IPS-NIHi11 (cell line): ENCODE measurements at regions not wholly inside any gene's neighbourhood (a gene's known extent, or its start where the extent isn't known, plus 50 kb on each side); places are given as distances from the start of the nearest gene placed in this dataset.
"Not testable (repeated sequence)": the region's sequence is repeated elsewhere in the genome, so short reads cannot be mapped to it uniquely, and the experiment has no call there.

ENCODE experiments used
- DNase-seq: peaks from one replicate; pipeline ENCODE4 v3.0.0; 2012; ENCODE audit warnings: mixed read lengths, low spot score

DNA sequence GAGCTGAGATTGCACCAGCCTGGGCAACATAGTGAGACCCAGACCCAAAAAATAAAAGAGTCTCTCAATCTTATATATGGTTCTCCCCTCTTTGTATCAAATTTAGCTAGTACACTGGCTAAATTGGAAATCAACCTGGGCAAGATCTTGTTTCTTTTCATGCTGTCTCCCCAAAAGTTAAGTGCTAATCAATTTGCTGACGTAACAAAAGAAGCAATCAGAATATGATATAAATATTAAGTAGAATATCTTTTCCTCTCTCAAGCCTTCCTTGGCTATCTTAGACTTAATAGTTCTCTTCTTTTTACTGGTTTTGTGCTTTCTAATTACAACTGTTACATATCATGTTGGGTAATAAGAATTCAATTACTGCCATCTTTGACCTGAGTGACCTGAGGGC, 258.9 kb downstream of the KCNRG start:
- DNase-seq, result no peak

DNA sequence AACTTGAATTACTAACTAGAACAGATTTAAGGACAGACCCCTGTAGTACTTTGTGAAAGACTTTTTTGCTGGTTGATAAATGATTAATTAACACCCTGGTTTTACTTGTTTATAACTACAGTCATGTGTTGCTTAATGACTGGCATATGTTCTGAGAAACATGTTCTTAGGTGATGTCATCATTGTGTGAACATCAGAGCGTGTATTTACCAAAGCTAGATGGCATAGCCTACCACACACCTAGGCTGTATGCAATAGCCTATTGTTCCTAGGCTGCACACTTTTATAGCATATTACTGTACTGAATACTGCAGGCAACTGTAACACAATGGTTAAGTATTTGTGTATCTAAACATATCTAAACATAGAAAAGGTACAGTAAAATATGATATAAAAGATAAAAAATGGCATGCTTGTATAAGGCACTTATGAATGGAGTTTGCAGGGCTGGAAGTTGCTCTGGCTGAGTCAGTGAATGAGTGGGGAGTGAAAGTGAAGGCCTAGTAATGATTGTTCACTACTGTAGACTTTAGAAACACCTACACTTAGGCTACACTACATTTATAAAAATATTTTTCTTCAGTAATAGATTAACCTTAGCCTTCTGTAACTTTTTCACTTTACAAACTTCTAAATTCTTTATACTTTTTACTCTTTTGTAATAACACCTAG, 260.3 kb downstream of the KCNRG start:
- no peak for DNase-seq

DNA sequence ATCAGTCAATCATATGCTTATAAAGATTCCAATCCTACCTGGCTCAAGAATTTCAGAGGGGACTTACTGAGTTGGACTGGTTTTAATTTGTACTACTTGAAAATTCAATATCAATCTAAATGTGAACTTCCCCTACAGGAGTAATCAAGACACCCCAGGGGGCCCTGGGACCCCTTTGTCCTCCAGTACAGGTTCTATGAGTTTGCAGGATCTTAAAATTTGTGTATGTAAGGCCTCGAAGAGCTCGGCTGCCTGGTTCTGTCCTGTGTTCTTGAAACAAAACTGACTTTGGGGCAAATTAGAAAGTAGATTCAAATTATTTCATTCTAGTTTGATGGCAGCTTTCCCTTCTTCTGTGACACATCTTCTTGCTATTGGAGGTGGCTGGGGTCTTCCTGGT, 261.3 kb downstream of the KCNRG start:
- DNase-seq, result no peak

DNA sequence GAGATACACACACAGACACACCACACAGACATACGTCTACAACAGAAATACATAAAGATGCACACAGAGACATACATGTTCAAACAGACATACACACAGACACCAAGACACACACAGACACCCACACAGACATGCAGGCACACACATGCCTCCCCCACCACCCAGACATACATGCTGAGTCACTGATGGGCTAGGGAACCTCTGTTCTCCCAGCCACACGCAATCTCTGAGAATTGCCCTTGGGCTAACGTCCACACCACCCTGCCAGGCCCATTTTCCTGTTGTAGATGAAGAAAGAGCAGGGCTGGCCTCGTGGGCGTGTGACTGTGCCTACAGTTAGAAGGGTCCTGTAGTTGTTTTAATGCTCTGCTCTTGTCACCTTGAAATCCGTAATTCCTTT, 261.9 kb downstream of the KCNRG start:
- DNase-seq, result no peak

DNA sequence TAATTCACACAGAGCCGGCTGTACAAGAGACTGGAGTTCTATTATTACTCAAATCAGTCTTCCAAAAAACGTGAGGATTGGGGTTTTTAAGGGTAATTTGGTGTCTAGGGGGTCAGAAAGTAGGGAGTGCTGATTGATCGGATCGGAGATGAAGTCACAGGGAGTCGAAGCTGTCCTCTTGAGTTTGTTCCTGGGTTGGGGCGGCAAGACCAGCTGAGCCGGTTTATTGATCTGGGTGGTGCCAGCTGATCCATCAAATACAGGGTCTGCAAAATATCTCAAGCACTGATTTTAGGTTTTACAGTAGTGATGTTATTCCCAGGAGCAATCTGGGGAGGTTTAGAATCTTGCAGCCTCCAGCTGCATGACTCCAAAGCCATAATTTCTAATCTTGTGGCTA, 262.7 kb downstream of the KCNRG start:
- DNase-seq, result no peak

DNA sequence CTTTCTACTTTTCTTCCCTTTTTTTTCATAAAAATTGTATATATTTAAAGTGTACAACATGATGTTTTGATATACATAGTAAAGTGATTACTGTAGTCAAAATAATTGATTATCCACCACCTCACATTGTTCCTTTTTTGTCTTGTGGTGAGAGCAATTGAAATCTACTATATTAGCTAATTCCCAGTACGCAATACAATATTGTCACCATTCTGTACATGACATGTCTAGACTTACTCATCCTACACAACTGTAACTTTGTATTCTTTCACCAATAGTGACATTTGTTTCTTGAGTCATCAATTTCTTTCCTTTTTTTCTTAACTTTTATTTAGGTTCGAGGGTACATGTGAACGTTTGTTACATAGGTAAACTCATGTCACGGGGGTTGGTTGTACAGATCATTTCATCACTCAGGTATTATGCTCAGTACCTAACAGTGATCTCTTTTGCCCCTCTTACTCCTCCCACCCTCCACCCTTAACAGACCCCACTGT, 265.2 kb downstream of the KCNRG start:
- no peak for DNase-seq

DNA sequence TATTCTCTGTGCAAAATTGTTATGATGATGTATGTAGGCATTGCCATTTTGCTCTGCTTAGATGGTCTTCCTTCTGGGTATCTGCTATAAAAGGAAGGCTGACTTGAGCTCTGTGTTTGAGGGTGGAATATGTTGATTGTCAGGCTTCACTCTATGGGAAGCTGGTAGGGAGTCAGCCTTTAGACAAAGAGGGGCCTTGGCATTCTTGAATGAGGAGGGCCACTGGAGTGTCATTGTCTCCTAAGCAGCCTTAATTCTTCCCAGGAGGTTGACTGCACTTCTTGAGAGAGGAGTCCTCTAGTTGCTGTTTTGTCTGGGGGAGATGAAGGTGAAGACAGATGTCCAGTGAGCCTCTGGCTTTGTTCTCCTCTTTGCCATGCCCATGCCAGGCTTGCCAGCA, 266.8 kb downstream of the KCNRG start:
- no peak for DNase-seq

DNA sequence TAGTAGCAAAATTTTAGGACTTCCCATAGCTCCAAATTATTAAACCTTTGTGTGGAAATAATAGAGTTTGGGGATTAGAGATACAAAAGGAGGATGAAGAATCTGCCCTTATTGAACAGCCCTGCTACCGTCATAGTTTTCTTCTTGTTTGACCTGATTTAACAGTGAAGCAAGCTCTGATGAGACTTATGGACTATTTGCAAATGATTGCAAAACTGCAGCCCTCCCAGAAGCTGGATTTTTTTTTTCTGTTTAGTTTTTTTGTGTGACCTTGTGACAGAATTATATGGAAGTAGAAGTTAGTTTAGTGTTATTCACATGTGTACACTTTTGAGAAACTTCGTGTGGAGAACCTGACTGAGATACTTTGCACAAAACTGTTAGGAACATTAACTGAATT, 267.8 kb downstream of the KCNRG start:
- DNase-seq, result no peak

DNA sequence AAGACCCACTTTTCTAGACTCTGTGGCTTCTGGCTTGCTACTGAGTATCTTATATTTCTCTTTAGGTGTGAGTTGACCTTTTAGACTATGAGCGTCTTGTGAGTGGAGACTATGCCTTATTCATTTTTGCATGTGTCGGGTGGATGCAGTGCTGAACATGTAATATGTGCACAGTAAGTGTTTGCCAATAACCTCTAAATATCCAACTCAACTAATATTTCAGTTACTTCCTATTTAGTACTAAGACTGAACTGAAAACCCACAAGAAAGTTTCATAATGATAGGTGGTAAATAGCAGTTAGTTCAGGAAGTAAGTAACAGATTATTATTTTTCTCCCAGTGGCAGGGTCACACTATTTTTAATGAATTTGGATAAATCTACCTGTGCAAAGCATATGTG, 269.3 kb downstream of the KCNRG start:
- no peak for DNase-seq

DNA sequence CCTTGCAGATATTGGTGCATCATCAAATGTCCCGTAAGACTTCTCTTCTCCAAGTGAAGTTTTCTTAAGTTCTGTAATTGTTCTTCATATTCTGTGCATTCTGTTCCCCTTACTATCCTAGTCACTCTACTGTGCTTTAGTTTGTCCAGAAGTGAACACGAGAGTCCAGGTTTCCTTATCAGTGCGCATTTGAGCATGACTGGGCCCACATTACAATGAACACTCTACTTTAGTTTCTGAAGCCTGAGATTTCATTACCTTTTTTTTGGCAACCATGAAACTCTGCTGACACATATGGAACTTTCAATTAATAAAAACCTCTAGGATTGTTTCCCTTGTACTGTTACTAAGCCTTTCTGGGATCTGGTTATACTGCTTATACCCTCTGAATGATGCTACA, 270.0 kb downstream of the KCNRG start:
- DNase-seq, result no peak

DNA sequence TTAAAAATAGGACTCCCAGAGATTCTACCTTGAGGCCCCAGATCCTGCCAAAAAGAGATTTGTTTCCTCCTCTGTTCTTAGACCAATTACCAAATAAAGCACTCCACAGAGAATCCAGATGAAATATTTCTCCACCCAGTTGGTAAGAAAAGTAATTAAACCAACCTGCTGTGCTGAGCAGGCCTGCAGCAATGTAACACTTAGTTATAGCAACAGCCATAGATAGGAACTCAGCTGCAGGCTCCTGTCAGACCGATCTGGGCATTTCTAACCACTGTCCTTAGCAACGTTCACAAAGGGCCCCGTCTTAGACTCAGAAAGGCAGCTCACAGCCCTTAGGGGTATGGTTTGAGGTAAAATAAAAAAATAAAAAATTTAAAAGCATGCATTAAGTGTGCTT, 271.1 kb downstream of the KCNRG start:
- DNase-seq, result no peak

DNA sequence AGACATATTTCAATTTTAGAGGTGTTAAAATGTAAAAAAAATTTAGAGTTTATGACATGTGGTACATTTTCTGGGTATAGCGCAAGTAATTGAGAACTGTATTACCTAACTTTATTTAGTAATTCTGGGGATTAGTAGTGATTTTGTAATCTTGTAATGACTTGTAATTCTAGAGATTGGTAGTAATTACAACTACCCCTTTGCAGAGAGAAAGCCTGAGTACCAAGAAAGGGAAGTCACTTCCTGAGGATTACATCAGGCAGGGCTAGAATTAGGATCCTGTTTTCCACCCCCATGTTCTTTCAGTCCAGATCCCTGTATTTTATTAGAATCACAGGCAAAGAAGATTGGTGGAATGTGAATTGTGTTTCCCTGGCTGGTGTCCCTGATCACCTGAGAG, 274.9 kb downstream of the KCNRG start:
- DNase-seq, result no peak

DNA sequence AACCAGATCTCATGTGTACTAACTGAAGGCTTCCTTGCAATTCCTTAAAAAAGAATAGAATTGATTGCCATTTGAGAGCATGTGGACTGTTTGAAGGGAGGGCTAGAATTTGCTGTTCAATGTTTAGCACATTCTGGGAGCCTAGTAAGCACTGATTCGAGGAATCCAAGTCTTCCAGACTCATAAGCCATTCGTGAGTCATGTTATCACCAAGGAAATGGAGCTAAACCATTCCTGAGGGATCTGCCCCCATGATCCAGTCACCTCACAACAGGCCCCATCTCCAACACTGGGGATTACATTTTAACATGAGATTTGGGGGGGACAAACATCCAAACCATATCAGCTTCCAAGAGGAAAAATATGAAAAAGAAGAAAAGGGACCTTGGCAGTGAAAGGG, 276.4 kb downstream of the KCNRG start:
- DNase-seq, result no peak

DNA sequence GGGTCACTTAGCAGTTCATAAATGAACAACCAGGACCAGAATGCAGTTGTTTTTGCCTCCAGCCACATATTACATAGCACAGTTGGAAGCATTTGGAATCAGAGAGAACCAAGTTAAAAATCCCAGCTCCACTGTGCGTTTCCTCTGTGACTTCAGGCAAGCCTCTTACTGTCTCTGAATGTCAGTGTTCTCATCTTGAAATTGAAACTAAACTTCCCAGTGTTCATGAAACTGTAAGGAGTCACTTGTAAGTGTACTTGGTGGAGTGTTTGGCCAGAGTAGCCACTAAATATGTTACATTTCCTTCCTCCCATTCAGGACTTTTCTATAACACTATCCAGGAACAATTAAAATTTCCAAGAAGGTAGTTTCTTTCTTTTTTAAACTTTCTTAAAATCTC, 276.8 kb downstream of the KCNRG start:
- DNase-seq, result no peak

DNA sequence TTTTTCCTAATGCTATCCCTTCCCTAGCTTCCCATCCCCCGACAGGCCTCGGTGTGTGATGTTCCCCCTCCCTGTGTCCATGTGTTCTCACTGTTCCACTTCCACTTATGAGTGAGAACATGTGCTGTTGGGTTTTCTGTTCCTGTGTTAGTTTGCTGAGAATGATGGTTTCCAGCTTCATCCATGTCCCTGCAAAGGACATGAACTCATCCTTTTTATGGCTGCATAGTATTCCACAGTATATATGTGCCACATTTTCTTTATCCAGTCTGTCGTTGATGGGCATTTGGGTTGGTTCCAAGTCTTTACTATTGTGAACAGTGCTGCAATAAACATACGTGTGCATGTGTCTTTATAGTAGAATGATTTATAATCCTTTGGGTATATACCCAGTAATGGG, 279.2 kb downstream of the KCNRG start:
- not testable (repeated sequence) for DNase-seq

DNA sequence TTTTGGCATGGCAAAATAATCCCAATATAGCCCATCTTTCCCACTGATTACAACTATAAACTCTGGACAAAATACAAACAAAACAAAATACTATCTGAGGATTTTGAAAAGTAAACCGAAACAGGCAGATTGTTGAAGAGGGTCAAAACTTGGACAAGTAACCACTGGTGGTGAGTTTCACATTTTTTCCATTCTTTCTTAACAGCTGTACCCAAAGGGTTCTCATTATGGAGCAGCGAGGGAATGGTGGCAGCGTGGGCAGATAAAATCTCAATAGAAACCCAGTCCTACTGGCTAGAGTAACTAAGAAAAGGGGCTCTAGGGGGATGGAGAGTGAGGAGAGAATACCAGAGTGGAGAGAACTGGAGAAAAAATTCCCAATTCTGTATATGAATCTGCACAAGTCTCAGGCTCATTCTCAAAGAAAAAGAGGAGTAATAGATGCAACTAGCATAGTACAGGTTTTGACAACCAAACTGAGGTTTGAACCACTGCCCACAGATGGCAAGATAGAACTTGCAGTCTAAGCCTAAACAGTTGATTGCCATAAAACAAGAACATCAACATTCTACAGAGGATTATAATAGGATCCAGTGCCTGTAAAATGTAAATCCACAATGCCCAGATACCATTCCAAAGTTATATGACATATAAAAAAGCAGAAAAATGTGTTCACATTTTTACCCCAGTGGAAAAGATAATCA, 284.5 kb downstream of the KCNRG start:
- DNase-seq, result no peak

DNA sequence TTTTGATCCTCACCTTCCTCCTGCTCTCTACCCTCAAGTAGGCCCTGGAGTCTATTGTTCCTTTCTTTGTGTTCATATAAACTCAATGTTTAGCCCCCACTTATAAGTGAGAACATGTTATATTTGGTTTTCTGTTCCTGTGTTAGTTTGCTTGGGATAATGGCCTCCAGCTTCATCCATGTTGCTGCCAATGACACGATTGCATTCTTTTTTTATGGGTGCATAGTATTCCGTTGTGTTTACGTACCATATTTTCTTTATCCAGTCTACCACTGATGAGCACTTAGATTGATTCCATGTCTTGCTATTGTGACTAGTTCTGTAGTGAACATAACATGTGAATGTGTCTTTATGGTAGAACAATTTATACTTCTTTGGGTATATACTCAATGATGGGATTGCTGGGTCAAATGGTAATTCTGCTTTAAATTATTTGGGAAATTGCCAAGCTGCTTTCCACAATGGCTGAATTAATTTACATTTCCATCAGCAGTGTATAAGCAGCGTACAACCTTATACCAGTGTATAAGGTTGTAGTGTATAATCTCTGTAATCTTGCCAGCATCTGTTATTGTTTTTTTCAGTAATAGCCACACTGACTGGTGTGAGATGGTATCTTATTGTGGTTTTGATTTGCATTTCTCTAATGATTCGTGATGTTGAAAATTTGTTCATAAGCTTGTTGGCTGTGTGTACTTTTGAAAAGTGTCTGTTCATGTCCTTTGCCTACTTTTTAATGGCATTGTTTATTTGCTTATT, 288.9 kb downstream of the KCNRG start:
- no peak for DNase-seq

DNA sequence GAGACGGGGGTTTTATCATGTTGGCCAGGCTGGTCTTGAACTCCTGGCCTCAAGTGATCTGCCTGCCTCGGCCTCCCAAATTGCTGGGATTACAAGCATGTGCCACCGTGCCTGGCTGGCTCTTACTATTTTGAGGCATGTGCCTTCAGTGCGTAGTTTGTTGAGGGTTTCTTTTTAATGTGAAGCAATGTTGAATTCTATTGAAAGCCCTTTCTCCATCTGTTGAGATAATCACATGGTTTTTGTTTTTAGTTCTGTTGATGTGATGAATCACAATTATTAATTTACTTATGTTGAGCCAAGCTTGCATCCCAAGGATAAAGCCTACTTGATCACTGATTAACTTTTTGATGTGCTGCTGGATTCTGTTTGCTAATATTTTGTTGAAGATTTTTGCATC, 290.9 kb downstream of the KCNRG start:
- DNase-seq, result no peak

DNA sequence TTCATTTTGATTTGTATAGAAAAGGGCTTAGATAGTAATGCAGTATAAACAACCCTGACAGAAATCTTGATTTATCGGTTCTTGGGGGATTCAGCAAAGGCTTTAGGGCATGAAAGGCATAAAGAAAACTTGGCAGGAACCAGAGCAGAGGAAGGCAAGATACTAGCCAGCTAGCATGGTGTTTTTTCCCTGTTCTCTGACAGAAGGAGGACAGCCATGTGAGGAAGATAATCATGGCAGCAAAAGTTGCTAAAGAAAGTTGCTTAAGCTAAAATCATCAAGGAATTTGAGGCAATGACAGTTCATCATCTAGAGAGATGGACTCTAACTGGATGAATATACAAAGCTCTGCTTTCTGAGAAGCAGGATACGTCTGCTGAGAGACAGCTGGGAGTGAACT, 294.1 kb downstream of the KCNRG start:
- no peak for DNase-seq

DNA sequence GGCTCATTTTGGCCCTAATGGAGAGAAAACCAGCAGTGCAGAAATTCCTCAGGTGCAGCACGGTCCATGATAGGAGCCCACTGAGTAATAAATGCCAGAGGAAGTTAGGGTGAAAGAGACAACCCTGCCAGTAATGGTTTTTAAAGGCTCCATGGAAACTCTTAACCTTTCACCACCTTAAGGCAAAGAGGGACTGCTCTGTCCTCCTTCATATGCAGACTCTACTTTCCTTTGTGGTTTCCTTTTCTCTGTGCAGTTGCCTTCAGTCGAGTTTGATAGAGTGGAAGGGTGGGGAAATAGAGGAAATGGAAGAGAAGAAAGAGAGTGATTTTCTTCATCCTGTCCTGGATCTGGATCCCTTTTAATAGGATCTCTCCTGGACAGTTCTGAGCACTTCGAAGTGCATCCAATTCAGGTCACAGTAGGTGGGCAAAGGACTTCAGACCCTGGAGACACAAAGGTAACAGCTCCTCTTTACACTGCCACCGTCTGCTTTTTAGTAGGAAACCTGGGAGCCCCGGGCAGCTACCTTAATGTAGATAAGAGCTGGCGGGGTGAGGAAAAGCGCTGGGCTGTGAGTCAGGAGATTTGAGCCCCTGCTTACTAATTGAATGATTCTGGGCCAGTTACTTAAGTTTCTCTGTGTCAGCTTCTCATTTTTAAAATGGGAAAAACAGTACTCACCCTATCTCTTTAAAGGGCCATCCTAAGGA, 294.8 kb downstream of the KCNRG start:
- DNase-seq, result peak; percentile 11

DNA sequence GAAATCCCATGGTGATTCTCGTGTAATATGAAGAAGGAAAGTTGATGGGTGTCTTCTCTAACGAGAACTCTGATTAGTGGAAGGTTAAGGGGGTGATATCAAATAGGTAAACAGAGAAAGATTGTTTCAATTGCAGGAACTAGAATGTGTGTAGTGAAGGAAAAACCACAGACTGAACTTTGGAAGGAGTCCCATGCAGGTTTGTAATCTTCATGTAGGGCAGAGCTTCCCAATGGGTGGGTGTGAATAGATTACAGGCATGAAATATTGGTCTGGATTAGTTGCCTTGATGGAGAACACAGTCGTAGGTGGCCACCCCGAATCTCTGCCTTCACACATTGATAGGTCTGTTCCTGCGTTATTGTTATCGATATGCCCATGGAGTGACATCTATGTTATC, 295.5 kb downstream of the KCNRG start:
- DNase-seq, result no peak

DNA sequence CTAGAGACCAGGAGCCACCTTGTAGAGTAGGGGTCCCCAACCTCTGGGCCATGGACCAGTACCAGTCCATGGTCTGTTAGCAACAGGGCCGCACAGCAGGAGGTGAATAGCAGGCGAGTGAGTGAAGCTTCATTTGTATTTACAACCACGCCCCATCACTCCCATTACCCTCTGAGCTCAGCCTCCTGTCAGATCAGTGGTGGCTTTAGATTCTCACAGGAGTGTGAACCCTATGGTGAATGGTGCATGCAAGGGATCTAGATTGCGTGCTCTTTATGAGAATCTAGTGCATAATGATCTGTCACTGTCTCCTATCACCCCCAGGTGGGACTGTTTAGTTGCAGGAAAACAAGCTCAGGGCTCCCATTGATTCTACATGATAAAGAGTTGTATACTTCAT, 303.6 kb downstream of the KCNRG start:
- DNase-seq, result no peak
